ENCODE measurements at regions not wholly inside any gene's neighbourhood (a gene's known extent, or its start where the extent isn't known, plus 50 kb on each side); places are given as distances from the start of the nearest gene placed in this dataset.

DNA sequence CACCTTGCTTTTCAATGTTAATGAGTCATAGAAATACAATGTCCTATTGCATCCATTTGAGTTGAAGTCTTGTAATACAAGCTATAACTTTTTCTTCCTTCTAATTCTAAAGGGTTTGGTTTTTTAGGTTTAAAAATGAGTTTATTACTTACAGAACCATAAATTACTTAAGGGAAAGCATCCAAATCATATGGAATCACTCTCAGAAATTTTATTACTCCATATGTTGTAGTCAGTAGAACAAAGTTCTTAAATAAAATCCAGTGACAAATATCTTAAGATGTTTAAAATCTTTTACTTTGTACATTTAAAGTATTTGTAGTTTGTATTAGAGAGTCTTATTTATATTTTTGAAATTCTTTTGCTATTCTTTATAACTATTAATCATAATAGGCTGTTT lies 253.2 kb downstream of the IPO8 start:
- Mint-ChIP-seq H3K4me3 (no peak overlapping the region), H3K36me3 (no peaks in the 10 kb centered on the region), H3K9me3 (no peaks in the 10 kb centered on the region), H3K27me3 (ENCODE audit: low read depth) (no peaks in the 10 kb centered on the region), H3K27ac (no peak overlapping the region), H3K4me1 (peaks cover 27% of the 10 kb centered on the region)
- TF ChIP-seq, protein P1, sequence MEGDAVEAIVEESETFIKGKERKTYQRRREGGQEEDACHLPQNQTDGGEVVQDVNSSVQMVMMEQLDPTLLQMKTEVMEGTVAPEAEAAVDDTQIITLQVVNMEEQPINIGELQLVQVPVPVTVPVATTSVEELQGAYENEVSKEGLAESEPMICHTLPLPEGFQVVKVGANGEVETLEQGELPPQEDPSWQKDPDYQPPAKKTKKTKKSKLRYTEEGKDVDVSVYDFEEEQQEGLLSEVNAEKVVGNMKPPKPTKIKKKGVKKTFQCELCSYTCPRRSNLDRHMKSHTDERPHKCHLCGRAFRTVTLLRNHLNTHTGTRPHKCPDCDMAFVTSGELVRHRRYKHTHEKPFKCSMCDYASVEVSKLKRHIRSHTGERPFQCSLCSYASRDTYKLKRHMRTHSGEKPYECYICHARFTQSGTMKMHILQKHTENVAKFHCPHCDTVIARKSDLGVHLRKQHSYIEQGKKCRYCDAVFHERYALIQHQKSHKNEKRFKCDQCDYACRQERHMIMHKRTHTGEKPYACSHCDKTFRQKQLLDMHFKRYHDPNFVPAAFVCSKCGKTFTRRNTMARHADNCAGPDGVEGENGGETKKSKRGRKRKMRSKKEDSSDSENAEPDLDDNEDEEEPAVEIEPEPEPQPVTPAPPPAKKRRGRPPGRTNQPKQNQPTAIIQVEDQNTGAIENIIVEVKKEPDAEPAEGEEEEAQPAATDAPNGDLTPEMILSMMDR (IDR thresholded peaks at IDR 0.05; ENCODE audit: unreplicated experiment) = no peak
- DNase-seq (ENCODE audit: low spot score in 2 of 2, unreplicated experiment in 2 of 2) = no peak

DNA sequence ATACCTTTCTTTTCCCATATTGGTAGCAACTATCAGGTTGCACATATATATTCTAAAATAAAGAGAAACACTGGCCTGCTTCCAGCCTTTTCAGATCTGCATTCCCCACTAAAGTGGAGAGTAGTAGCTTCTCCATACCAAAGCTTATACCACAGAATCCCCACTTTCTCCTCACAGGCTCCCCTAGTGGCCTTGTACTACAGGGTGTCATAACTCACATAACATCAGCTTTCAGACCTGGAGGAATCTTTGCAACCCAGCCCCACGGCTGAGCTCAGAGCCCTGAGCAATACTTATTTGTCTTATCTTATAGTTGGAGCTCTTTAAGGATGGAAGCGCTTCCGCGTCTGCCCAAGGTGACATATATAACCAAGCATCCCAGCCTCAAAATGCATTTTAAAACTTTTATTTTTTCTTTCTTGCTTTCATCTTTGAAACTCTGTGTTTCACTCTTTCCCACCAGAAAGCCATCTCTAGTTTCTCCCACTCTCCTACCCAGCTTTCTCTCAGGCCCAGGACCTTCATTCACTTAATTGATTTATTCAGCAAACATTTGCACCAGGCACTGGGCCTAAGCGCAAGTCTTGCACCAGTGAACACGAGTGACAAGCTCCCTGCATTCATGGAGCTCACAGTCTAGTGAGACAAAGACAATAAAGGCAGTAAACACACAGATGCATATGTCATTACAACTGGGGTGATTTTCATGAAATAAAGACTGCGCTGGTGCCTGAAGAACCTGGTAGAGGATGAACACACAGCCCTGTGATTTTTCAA lies 254.7 kb downstream of the IPO8 start:
- no peak overlapping the region for H3K4me3 Mint-ChIP-seq
- peaks cover 2% of the 10 kb centered on the region for H3K27me3 Mint-ChIP-seq (ENCODE audit: low read depth)
- H3K9me3 Mint-ChIP-seq = no peaks in the 10 kb centered on the region
- peaks cover 28% of the 10 kb centered on the region for H3K4me1 Mint-ChIP-seq
- no peak overlapping the region for H3K27ac Mint-ChIP-seq
- DNase-seq (ENCODE audit: low spot score in 2 of 2, unreplicated experiment in 2 of 2) = no peak
- TF ChIP-seq, protein P1 (IDR thresholded peaks at IDR 0.05; ENCODE audit: unreplicated experiment) = no peak
- no peaks in the 10 kb centered on the region for H3K36me3 Mint-ChIP-seq

DNA sequence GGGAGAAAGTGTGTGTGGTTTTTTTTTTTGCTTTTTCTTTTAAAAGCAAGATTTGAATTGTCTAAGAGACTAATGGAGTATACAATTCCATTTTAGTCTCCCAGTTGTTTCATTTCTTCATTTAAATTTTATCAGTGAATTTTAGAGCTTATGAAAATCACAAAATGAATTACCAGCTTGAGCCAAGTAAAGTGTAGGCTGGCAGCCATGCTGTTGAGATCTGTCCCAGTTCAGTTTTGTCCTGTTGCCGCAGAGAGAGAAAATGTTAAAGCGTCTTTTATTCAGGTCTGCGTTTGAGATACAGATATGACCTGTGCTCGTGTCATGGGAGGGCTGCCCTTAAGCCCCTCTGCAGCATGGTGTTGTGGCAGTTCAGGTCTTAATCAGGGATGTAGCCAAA lies 256.5 kb downstream of the IPO8 start:
- Mint-ChIP-seq H3K27ac (no peak overlapping the region), H3K36me3 (no peaks in the 10 kb centered on the region), H3K27me3 (ENCODE audit: low read depth) (peaks cover 5% of the 10 kb centered on the region), H3K4me3 (no peak overlapping the region), H3K9me3 (no peaks in the 10 kb centered on the region), H3K4me1 (peaks cover 28% of the 10 kb centered on the region)
- DNase-seq (ENCODE audit: low spot score in 2 of 2, unreplicated experiment in 2 of 2) = no peak
- TF ChIP-seq, protein P1 (IDR thresholded peaks at IDR 0.05; ENCODE audit: unreplicated experiment) = no peak

DNA sequence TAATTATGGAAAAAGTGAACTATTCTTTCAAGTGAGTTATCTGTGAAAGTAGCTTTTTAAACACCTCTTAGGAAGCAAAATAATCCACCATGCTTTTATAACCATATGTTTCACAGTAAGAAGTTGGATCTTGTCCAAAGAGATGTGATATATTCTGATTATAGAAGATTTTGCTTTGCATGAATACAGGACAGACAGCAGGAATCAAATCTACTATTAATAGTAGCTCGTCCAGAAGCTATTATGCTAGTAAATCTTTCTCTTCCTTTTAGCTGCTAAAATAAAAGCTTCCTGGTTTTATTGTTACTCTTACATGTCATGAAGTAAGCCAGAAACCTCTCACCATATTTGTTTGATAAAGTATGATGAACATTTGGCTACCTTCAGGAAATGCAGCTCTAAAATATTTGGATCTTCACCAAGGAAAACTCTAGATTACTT lies 257.0 kb downstream of the IPO8 start:
- DNase-seq (ENCODE audit: low spot score in 2 of 2, unreplicated experiment in 2 of 2) = no peak
- peaks cover 5% of the 10 kb centered on the region for H3K27me3 Mint-ChIP-seq (ENCODE audit: low read depth)
- peak overlapping the region; percentile 34 for H3K27ac Mint-ChIP-seq
- H3K36me3 Mint-ChIP-seq = no peaks in the 10 kb centered on the region
- no peak overlapping the region for H3K4me3 Mint-ChIP-seq
- TF ChIP-seq, protein P1 (IDR thresholded peaks at IDR 0.05; ENCODE audit: unreplicated experiment) = no peak
- H3K9me3 Mint-ChIP-seq = no peaks in the 10 kb centered on the region
- peaks cover 28% of the 10 kb centered on the region for H3K4me1 Mint-ChIP-seq

DNA sequence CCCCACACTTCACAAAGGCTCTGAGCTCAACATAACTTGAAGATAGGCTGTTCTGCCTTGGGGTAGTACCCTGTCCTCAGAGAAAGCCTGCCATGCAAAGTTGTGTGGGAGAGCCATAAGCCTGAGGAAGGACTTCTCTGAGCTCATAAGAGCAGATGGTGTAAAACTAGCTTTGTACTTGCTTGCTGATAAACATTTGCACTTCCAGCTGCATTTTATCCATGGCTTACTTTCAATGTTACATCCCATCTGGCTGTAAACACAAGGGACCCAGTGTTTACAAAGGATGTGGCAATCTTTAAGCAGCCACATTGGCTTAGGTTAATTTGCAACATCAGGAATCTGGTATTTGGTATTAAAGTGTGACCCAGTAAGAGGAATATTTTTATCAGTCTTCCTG lies 258.1 kb downstream of the IPO8 start:
- H3K9me3 Mint-ChIP-seq = no peaks in the 10 kb centered on the region
- H3K36me3 Mint-ChIP-seq = no peaks in the 10 kb centered on the region
- TF ChIP-seq, protein P1 (IDR thresholded peaks at IDR 0.05; ENCODE audit: unreplicated experiment) = no peak
- peaks cover 28% of the 10 kb centered on the region for H3K4me1 Mint-ChIP-seq
- H3K27me3 Mint-ChIP-seq (ENCODE audit: low read depth) = peaks cover 5% of the 10 kb centered on the region
- no peak for DNase-seq (ENCODE audit: low spot score in 2 of 2, unreplicated experiment in 2 of 2)
- no peak overlapping the region for H3K4me3 Mint-ChIP-seq
- H3K27ac Mint-ChIP-seq = no peak overlapping the region

All from mesothelial cell of epicardium (in vitro differentiated cells).